ENCODE measurements at regions not wholly inside any gene's neighbourhood (a gene's known extent, or its start where the extent isn't known, plus 50 kb on each side); places are given as distances from the start of the nearest gene placed in this dataset.

DNA sequence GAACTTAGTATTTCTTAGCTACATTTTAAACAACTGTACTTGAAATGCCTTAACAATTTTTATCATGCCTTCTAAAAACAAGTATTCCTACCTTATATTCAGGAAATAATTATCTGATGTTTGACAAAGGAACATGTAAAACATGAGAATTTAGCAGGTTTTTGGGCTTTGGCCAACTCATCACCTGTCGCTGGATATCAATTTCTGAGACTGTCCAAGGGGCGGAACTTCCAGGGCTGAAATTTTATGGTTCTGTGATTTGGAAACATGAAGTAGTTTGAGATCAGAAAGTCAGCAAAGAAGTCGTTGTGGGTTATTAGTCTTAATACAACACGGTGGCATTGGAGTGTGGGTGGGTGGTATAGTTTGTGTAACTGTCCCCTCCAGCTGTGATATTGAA, 282.2 kb upstream of the LRRN1 start:
- Histone ChIP-seq H3K4me3 (no peak overlapping the region), H3K9me3 (ENCODE audit: low read depth, low read length) (no peaks in the 10 kb centered on the region), H3K9ac (ENCODE audit: insufficient read length) (no peak overlapping the region), H3K36me3 (ENCODE audit: insufficient read depth, low read length) (no peaks in the 10 kb centered on the region), H3K27ac (no peak overlapping the region)
- TF ChIP-seq POLR2AphosphoS5 (IDR thresholded peaks at IDR 0.05; ENCODE audit: borderline replicate concordance, low read depth, low read length) (no peak), FOXP2 (optimal IDR thresholded peaks at IDR 0.05; ENCODE audit: control extremely low read depth, extremely low read length, insufficient read depth) (no peak), EZH2 (IDR thresholded peaks at IDR 0.05) (no peak)
- no peak for DNase-seq (ENCODE audit: low read depth, low spot score)

DNA sequence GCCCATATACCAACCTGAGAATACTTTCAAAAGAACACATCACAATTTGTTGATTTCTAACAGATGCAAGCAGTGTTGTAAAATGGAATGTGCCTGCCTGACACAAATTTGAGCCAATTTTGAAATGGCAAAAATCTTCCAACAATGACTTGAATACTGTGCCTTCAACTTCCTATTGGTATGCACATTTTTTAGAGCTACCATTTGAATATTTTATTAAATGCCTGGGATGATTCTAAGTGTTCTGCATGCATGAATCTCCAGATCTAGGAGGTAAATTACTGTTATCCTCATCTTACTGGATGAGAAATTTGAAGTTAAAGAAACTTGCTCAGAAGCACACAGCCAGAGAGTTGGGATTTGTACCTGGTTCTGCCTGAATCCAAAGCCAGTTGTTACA, 282.8 kb upstream of the LRRN1 start:
- H3K4me3 ChIP-seq: no peak overlapping the region
- TF ChIP-seq POLR2AphosphoS5 (IDR thresholded peaks at IDR 0.05; ENCODE audit: borderline replicate concordance, low read depth, low read length) (no peak), FOXP2 (optimal IDR thresholded peaks at IDR 0.05; ENCODE audit: control extremely low read depth, extremely low read length, insufficient read depth) (no peak), EZH2 (IDR thresholded peaks at IDR 0.05) (no peak)
- no peak overlapping the region for H3K9ac ChIP-seq (ENCODE audit: insufficient read length)
- no peaks in the 10 kb centered on the region for H3K9me3 ChIP-seq (ENCODE audit: low read depth, low read length)
- H3K36me3 ChIP-seq (ENCODE audit: insufficient read depth, low read length): no peaks in the 10 kb centered on the region
- no peak overlapping the region for H3K27ac ChIP-seq
- no peak for DNase-seq (ENCODE audit: low read depth, low spot score)

DNA sequence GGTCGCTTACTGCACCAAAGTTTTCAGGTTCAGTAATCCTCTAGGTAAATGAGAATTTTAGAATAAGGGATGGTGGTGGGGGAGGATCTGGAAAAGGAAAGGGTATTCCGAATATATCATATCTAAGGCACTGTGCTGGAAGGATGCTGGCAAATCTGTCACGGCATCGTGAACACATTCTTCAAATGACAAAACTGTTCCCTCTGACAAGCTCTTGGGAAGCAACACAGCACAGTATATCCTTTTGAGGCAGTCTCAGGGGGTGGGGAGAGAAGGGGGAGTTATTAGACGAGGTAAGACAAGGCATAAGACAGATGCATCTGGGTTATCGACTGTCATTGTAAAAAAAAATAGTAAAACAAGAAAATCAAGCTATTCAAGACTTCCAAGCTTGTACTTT, 289.6 kb upstream of the LRRN1 start:
- no peaks in the 10 kb centered on the region for H3K36me3 ChIP-seq (ENCODE audit: insufficient read depth, low read length)
- no peaks in the 10 kb centered on the region for H3K9me3 ChIP-seq (ENCODE audit: low read depth, low read length)
- H3K9ac ChIP-seq (ENCODE audit: insufficient read length): no peak overlapping the region
- TF ChIP-seq FOXP2 (optimal IDR thresholded peaks at IDR 0.05; ENCODE audit: control extremely low read depth, extremely low read length, insufficient read depth): no peak
- no peak for TF ChIP-seq POLR2AphosphoS5 (IDR thresholded peaks at IDR 0.05; ENCODE audit: borderline replicate concordance, low read depth, low read length)
- no peak for TF ChIP-seq EZH2 (IDR thresholded peaks at IDR 0.05)
- H3K4me3 ChIP-seq: no peak overlapping the region
- no peak overlapping the region for H3K27ac ChIP-seq
- no peak for DNase-seq (ENCODE audit: low read depth, low spot score)

DNA sequence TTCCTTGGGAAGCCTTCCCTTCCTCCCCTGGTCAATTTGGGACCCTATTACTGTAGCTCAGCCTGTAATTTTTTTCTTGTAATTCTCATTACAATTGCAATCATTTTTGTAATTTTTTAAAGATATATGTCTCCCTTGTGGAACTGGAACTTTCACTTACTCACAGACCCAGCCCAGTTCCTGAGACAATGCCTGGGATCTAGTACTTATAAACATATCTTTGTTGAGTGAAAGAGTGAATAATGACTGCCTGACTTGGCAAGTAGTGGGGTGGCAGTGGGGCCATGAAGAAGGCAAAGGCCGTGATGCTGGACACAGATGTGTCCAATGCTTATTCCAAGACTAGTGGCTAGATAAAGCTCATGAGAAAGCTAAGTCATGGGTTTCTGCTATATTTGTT, 294.5 kb upstream of the LRRN1 start:
- DNase-seq (ENCODE audit: low read depth, low spot score): no peak
- Histone ChIP-seq H3K4me3 (no peak overlapping the region), H3K27ac (no peak overlapping the region), H3K36me3 (ENCODE audit: insufficient read depth, low read length) (no peaks in the 10 kb centered on the region), H3K9me3 (ENCODE audit: low read depth, low read length) (no peaks in the 10 kb centered on the region), H3K9ac (ENCODE audit: insufficient read length) (no peak overlapping the region)
- no peak for TF ChIP-seq POLR2AphosphoS5 (IDR thresholded peaks at IDR 0.05; ENCODE audit: borderline replicate concordance, low read depth, low read length)
- no peak for TF ChIP-seq FOXP2 (optimal IDR thresholded peaks at IDR 0.05; ENCODE audit: control extremely low read depth, extremely low read length, insufficient read depth)

DNA sequence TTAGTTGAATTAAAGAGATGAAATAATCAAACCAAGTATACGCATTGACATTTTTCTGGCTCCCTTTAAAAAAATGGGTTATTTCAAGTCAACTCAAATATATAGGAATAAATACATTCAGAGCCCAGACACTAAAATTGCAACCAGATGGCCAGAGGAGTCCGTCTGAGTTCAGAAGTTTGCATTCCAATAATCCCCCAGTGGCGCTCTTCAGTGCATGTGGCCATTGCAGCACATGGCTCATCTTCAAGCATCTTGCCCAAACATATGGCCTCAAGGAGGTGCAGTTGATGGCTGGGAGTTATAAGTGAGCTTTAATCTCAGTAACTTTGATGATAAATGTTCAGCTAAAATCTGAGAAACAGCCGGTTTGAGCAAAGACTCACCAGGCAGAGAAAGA, 295.8 kb upstream of the LRRN1 start:
- TF ChIP-seq FOXP2 (optimal IDR thresholded peaks at IDR 0.05; ENCODE audit: control extremely low read depth, extremely low read length, insufficient read depth) (no peak), EZH2 (IDR thresholded peaks at IDR 0.05) (no peak), POLR2AphosphoS5 (IDR thresholded peaks at IDR 0.05; ENCODE audit: borderline replicate concordance, low read depth, low read length) (no peak)
- DNase-seq (ENCODE audit: low read depth, low spot score): no peak
- no peak overlapping the region for H3K9ac ChIP-seq (ENCODE audit: insufficient read length)
- H3K4me3 ChIP-seq: no peak overlapping the region
- no peaks in the 10 kb centered on the region for H3K36me3 ChIP-seq (ENCODE audit: insufficient read depth, low read length)
- H3K9me3 ChIP-seq (ENCODE audit: low read depth, low read length): no peaks in the 10 kb centered on the region
- no peak overlapping the region for H3K27ac ChIP-seq

DNA sequence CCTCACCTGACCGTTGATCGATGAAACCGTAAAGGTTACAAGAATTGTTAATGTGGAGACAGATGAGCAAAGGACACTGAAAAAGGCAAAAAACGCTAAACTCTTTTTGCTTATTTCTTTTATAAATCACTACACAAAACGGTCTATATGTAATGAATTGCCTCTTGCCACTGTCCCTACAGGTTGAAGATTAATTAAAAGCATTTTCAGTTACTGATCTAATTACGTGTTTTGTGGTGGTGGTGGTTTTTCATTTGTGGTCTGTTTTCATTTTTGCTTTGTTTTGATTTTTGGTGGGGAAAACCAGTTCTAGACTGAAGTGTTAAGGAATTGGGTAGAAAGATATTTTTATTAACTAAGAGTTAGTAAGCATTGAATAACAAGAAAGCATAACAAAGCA, 299.2 kb upstream of the LRRN1 start:
- TF ChIP-seq EZH2 (IDR thresholded peaks at IDR 0.05) (no peak), POLR2AphosphoS5 (IDR thresholded peaks at IDR 0.05; ENCODE audit: borderline replicate concordance, low read depth, low read length) (no peak), FOXP2 (optimal IDR thresholded peaks at IDR 0.05; ENCODE audit: control extremely low read depth, extremely low read length, insufficient read depth) (no peak)
- H3K4me3 ChIP-seq: no peak overlapping the region
- no peak for DNase-seq (ENCODE audit: low read depth, low spot score)

DNA sequence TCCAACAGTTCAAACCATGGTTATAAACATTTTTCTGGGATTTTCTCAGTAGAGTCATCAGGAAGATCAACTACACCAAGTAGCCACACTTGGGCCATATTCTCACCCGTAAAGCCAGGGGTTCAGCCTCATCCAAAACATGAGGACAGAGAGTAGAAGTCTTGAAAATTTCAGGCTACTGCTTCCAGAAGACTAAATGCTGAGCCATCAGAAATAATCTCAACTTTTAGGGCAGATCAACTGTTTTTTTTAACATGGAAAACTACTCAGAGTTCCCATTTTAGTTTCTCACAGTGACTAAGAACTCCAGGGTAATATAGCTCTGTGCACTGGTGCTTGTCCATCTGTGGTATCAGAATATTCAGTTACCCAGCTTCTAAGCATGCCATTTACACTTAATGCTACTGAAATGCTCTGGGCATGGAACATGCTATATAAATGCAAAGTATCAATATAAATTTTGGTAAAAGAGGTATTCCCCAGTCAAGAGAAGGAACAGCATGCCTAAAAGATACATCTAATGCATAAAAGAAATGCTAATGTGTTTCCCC, 300.1 kb upstream of the LRRN1 start:
- Histone ChIP-seq H3K9me3 (ENCODE audit: low read depth, low read length) (no peaks in the 10 kb centered on the region), H3K4me3 (no peak overlapping the region), H3K9ac (ENCODE audit: insufficient read length) (no peak overlapping the region), H3K36me3 (ENCODE audit: insufficient read depth, low read length) (no peaks in the 10 kb centered on the region), H3K27ac (no peak overlapping the region)
- DNase-seq (ENCODE audit: low read depth, low spot score): no peak
- no peak for TF ChIP-seq POLR2AphosphoS5 (IDR thresholded peaks at IDR 0.05; ENCODE audit: borderline replicate concordance, low read depth, low read length)
- TF ChIP-seq EZH2 (IDR thresholded peaks at IDR 0.05): no peak
- no peak for TF ChIP-seq FOXP2 (optimal IDR thresholded peaks at IDR 0.05; ENCODE audit: control extremely low read depth, extremely low read length, insufficient read depth)

More for the DNA sequence above, 299.2 kb upstream of the LRRN1 start:
- no peak overlapping the region for H3K9ac ChIP-seq (ENCODE audit: insufficient read length)
- no peak overlapping the region for H3K27ac ChIP-seq
- H3K9me3 ChIP-seq (ENCODE audit: low read depth, low read length): no peaks in the 10 kb centered on the region
- no peaks in the 10 kb centered on the region for H3K36me3 ChIP-seq (ENCODE audit: insufficient read depth, low read length)

DNA sequence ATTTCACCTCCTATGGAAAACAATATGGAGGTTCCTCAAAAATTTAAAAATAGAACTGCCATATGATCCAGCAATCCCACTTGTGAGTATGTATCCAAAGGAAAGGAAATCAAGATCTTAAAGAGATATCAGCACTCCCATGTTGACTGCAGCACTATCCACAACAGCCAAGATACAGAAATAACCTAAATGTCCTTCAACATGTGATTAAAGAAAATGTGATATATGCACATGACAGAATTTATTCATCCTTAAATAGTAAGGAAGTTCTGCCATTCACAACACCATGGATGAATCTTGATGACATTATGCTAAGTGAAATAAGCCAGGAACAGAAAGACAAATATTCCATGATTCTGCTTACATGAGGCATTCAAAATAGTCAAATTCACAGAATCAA, 303.6 kb upstream of the LRRN1 start:
- Histone ChIP-seq H3K9ac (ENCODE audit: insufficient read length) (no peak overlapping the region), H3K36me3 (ENCODE audit: insufficient read depth, low read length) (no peaks in the 10 kb centered on the region), H3K27ac (no peak overlapping the region), H3K9me3 (ENCODE audit: low read depth, low read length) (no peaks in the 10 kb centered on the region), H3K4me3 (no peak overlapping the region)
- no peak for TF ChIP-seq FOXP2 (optimal IDR thresholded peaks at IDR 0.05; ENCODE audit: control extremely low read depth, extremely low read length, insufficient read depth)
- DNase-seq (ENCODE audit: low read depth, low spot score): no peak

DNA sequence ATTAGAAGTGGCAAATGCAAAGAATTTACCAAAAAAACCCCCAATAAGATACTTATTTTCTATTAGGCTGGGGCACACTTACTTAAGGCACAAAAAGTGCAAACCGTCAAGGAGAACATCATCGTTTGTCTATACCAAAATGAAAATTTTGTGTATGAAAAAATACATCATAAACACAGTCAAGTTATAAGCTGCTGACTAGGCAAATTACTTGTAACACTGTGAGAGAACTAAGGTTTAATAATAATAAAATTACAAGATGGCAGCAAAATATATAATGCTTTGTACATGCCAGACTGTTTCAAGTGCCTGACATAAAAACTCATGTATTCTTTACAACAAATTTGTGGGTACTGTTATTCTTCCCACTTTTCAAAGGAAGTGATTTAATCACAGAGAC, 297.2 kb upstream of the CRBN start:
- DNase-seq (ENCODE audit: low read depth, low spot score): no peak
- no peaks in the 10 kb centered on the region for H3K36me3 ChIP-seq (ENCODE audit: insufficient read depth, low read length)
- TF ChIP-seq POLR2AphosphoS5 (IDR thresholded peaks at IDR 0.05; ENCODE audit: borderline replicate concordance, low read depth, low read length) (no peak), FOXP2 (optimal IDR thresholded peaks at IDR 0.05; ENCODE audit: control extremely low read depth, extremely low read length, insufficient read depth) (no peak), EZH2 (IDR thresholded peaks at IDR 0.05) (no peak)
- H3K4me3 ChIP-seq: no peak overlapping the region
- no peak overlapping the region for H3K9ac ChIP-seq (ENCODE audit: insufficient read length)
- no peaks in the 10 kb centered on the region for H3K9me3 ChIP-seq (ENCODE audit: low read depth, low read length)
- no peak overlapping the region for H3K27ac ChIP-seq

All from SK-N-MC (cell line).